IMR-90 (cell line): ENCODE measurements at regions not wholly inside any gene's neighbourhood (a gene's known extent, or its start where the extent isn't known, plus 50 kb on each side); places are given as distances from the start of the nearest gene placed in this dataset.

Experiments used
- ATAC-seq: fragments of 200-7000 bp; cut with Tn5 transposase; 2 replicates; pipeline ENCODE4 v1.9.1; 2020; ENCODE audit warnings: low read depth, mild to moderate bottlenecking, moderate library complexity
- BruUV-seq: library from RNA; stranded (reverse); fragments of 400-500 nt; replicated peaks from 2 replicates; lab custom pipeline; 2021; lab: Mats Ljungman, UMichigan
- CTCF ChIA-PET: fragments of 300-600 bp; formaldehyde crosslinking; extraction: SDS; loops from one replicate; lab custom pipeline; 2021; ENCODE audit warnings: antibody characterized with exemption; lab: Yijun Ruan, JAX
- POLR2A ChIA-PET: fragments of 300-600 bp; sonication (Branson Sonifier 250); formaldehyde crosslinking; loops from one replicate; lab custom pipeline; 2022; ENCODE audit warnings: antibody characterized with exemption; ENCODE audit not compliant: unreplicated experiment; lab: Charles Lee
- DNase-seq: peaks from one replicate; pipeline ENCODE4 v3.0.0; 2013
- H2AFZ ChIP-seq: replicated peaks from 2 replicates; pipeline ENCODE3; 2013; ENCODE audit warnings: low read length, mild to moderate bottlenecking; ENCODE audit not compliant: poor library complexity
- H2AK5ac ChIP-seq: 2 replicates; pipeline ENCODE4 v1.6.1; 2013; ENCODE audit warnings: low read depth, low read length, inconsistent platforms
- H2AK9ac ChIP-seq: replicated peaks from 2 replicates; pipeline ENCODE3; 2013; ENCODE audit warnings: mild to moderate bottlenecking, low read depth, low read length, moderate library complexity; ENCODE audit not compliant: poor library complexity
- H2BK120ac ChIP-seq: 2 replicates; pipeline ENCODE4 v1.6.1; 2013; ENCODE audit warnings: low read depth, low read length, inconsistent platforms
- H2BK15ac ChIP-seq: 3 replicates; pipeline ENCODE4 v1.6.1; 2013; ENCODE audit warnings: low read depth, low read length, inconsistent platforms
- H2BK20ac ChIP-seq: 2 replicates; pipeline ENCODE4 v1.6.1; 2013; ENCODE audit warnings: low read depth, mild to moderate bottlenecking, inconsistent platforms, low read length, moderate library complexity
- H2BK5ac ChIP-seq: 2 replicates; pipeline ENCODE4 v1.6.1; 2013; ENCODE audit warnings: mild to moderate bottlenecking, low read depth, low read length, inconsistent platforms; ENCODE audit not compliant: poor library complexity, severe bottlenecking
- H3K14ac ChIP-seq: replicated peaks from 2 replicates; pipeline ENCODE4 v1.6.1; 2013; ENCODE audit warnings: low read depth, low read length, inconsistent platforms
- H3K18ac ChIP-seq: 2 replicates; pipeline ENCODE4 v1.6.1; 2013; ENCODE audit warnings: low read depth, low read length, control low read depth
- H3K23ac ChIP-seq: 2 replicates; pipeline ENCODE4 v1.6.1; 2013; ENCODE audit warnings: low read depth, low read length, inconsistent platforms
- H3K27ac ChIP-seq: 2 replicates; pipeline ENCODE4 v1.5.1; 2013; ENCODE audit warnings: mild to moderate bottlenecking, control low read depth, low read length; ENCODE audit not compliant: insufficient read depth
- H3K27me3 ChIP-seq: 2 replicates; pipeline ENCODE4 v1.6.1; 2013; ENCODE audit warnings: low read length; ENCODE audit not compliant: control insufficient read depth, insufficient read depth
- H3K36me3 ChIP-seq: 2 replicates; pipeline ENCODE4 v1.6.1; 2013; ENCODE audit warnings: low read length, mixed read lengths; ENCODE audit not compliant: control insufficient read depth, insufficient read depth
- H3K4ac ChIP-seq: 2 replicates; pipeline ENCODE4 v1.6.1; 2013; ENCODE audit warnings: low read depth, low read length, inconsistent platforms
- H3K4me1 ChIP-seq: 2 replicates; pipeline ENCODE4 v1.6.1; 2013; ENCODE audit warnings: low read length, mixed read lengths; ENCODE audit not compliant: control insufficient read depth, insufficient read depth
- H3K4me2 ChIP-seq: 2 replicates; pipeline ENCODE4 v1.6.1; 2013; ENCODE audit warnings: low read depth, mild to moderate bottlenecking, control low read depth, low read length, moderate library complexity
- H3K4me3 ChIP-seq: 2 replicates; pipeline ENCODE4 v1.5.1; 2013; ENCODE audit warnings: low read depth, mild to moderate bottlenecking, control low read depth, low read length, moderate library complexity; ENCODE audit not compliant: insufficient read depth
- H3K56ac ChIP-seq: 2 replicates; pipeline ENCODE4 v1.6.1; 2013; ENCODE audit warnings: low read length, inconsistent platforms; ENCODE audit not compliant: insufficient read depth; ENCODE audit errors: extremely low read depth
- H3K79me1 ChIP-seq, 2 experiments: 2 replicates each; pipeline ENCODE4 v1.6.1; 2013; ENCODE audit warnings: low read length in 2 of 2, inconsistent platforms in 1 of 2, low read depth in 1 of 2
- H3K9ac ChIP-seq: 2 replicates; pipeline ENCODE4 v1.6.1; 2013; ENCODE audit warnings: low read depth, low read length, control low read depth
- H3K9me1 ChIP-seq: 2 replicates; pipeline ENCODE4 v1.6.1; 2013; ENCODE audit warnings: low read length, inconsistent platforms; ENCODE audit not compliant: insufficient read depth
- H3K9me3 ChIP-seq: 2 replicates; pipeline ENCODE4 v1.6.1; 2013; ENCODE audit warnings: low read length; ENCODE audit not compliant: control insufficient read depth, insufficient read depth
- H4K20me1 ChIP-seq: 2 replicates; pipeline ENCODE4 v1.6.1; 2013; ENCODE audit warnings: low read length, inconsistent platforms; ENCODE audit not compliant: insufficient read depth
- H4K5ac ChIP-seq: 2 replicates; pipeline ENCODE4 v1.6.1; 2013; ENCODE audit warnings: mild to moderate bottlenecking, low read depth, low read length, control low read depth
- H4K8ac ChIP-seq, 2 experiments: 2 replicates each; pipeline ENCODE4 v1.6.1; 2013; ENCODE audit warnings: low read depth in 2 of 2, low read length in 2 of 2, control low read depth in 1 of 2, inconsistent platforms in 1 of 2
- H4K91ac ChIP-seq: 2 replicates; pipeline ENCODE4 v1.6.1; 2013; ENCODE audit warnings: low read depth, low read length, inconsistent platforms; ENCODE audit not compliant: insufficient read depth
- CEBPB ChIP-seq: IDR thresholded peaks from 2 replicates; pipeline ENCODE4 v1.6.1; 2012; ENCODE audit warnings: low read depth, low read length, improper control_type of control experiment
- CHD1 ChIP-seq: IDR thresholded peaks from 2 replicates; pipeline ENCODE4 v1.6.1; 2012; ENCODE audit warnings: low read depth, low read length, improper control_type of control experiment
- MAZ ChIP-seq: IDR thresholded peaks from 2 replicates; pipeline ENCODE4 v1.6.1; 2012; ENCODE audit warnings: low read depth, mild to moderate bottlenecking, low read length, improper control_type of control experiment, moderate library complexity, borderline replicate concordance
- NFE2L2 ChIP-seq: fragments of 150-350 bp; IDR thresholded peaks from 2 replicates; pipeline ENCODE4 v1.6.1; 2016; ENCODE audit warnings: low read depth, mild to moderate bottlenecking, low read length
- POLR2A ChIP-seq: IDR thresholded peaks from 2 replicates; pipeline ENCODE4 v1.6.1; 2012; ENCODE audit warnings: mild to moderate bottlenecking, low read depth, low read length
- RAD21 ChIP-seq: IDR thresholded peaks from 2 replicates; pipeline ENCODE4 v1.6.1; 2012; ENCODE audit warnings: low read length, improper control_type of control experiment
- RCOR1 ChIP-seq: IDR thresholded peaks from 2 replicates; pipeline ENCODE4 v1.6.1; 2012; ENCODE audit warnings: mild to moderate bottlenecking, low read length, improper control_type of control experiment; ENCODE audit not compliant: insufficient replicate concordance
- USF2 ChIP-seq: fragments of 150-350 bp; IDR thresholded peaks from 2 replicates; pipeline ENCODE4 v1.6.1; 2017; ENCODE audit warnings: mild to moderate bottlenecking, antibody characterized with exemption, low read length, low read depth
- WGBS, 2 experiments: methylation state at CpG; one replicate each; pipeline versions ENCODE4 v1.1.5 to v1.1.7; 2013; ENCODE audit warnings: missing lambda C conversion rate in 2 of 2; ENCODE audit not compliant: insufficient read length in 1 of 2; ENCODE audit errors: extremely low coverage in 2 of 2; 5-methylcytosine and 5-hydroxymethylcytosine counted together
- dilution Hi-C: fragments of 300-500 bp; cut with HindIII; formaldehyde crosslinking; loops from one replicate; pipeline ENCODE4 v1.14.3; 2018; ENCODE audit warnings: low sequenced_read_pairs; ENCODE audit not compliant: unreplicated experiment
- in situ Hi-C: fragments of 300-500 bp; cut with MboI; formaldehyde crosslinking; loops from 3 replicates; pipeline ENCODE4 v1.14.3; 2019; ENCODE audit warnings: low sequenced_read_pairs, inconsistent platforms, mixed read lengths
- intact Hi-C: fragments of 100-400 bp; cut with micrococcal nuclease; formaldehyde crosslinking; loops from 2 replicates; pipeline ENCODE4 v1.10.0; 2022
- TF ChIP-seq, protein P1 (sequence below): conservative IDR thresholded peaks from 2 replicates; pipeline ENCODE4 v1.5.1; 2012; ENCODE audit warnings: mild to moderate bottlenecking, low read depth, low read length, improper control_type of control experiment

DNA sequence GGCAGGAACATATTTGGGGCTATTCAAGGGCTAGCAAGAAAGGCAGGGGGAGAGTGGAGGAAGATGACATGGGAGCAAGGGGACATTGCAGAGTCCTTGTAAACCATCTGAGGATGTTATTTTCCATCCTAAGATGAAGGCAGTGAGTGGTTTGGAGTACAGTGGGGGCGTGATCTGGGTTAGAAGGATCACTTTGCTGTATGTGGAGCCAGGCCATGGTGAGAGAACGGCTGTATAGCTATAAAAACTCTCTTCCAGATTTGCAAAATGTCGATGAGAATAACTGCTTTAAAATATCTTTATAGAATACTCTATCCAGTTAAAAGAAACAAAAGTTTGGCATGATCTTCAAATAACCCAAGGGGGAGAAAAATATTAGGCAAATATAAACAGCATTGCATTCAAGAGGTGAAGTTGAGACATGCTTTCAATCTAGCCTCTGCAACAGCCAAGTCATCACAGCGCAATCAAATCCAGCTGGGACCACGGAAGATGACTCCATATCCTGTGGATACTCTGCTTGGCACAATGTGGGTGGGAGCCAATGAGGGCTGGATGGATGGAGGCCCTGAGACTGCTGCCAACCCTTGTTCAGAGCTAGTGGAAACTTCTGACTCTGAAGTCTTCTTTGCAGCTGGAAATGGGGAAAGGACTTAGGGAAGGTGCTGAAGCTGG is 111.5 kb upstream of the BASP1 start:
- in situ Hi-C loops (no loop called here), intact Hi-C loops (no loop called here), dilution Hi-C loops (no loop called here)
- Histone ChIP-seq H3K9me1 (peaks cover 5% of the 10 kb centered on the region), H3K9me3 (no peaks in the 10 kb centered on the region), H3K23ac (peak overlapping the region; percentile 74; the same call in 1 of the 2 replicates), H2AFZ (peak overlapping the region; percentile 83), H4K8ac (peak overlapping the region; percentile 60 to 70), H3K9ac (no peak overlapping the region), H2AK9ac (peak overlapping the region; percentile 81), H3K27me3 (no peaks in the 10 kb centered on the region), H4K20me1 (no peaks in the 10 kb centered on the region), H2BK120ac (peak overlapping the region; percentile 86), H3K4me1 (peaks cover 5% of the 10 kb centered on the region), H4K91ac (peak overlapping the region; percentile 27; the same call in 1 of the 2 replicates), H3K4me3 (no peak overlapping the region), H3K79me1 (peaks cover 0 to 5% of the 10 kb centered on the region in 2 experiments; a peak in 1 of 4 replicates), H3K14ac (peak overlapping the region; percentile 69; the same call in 1 of the 2 replicates), H2BK20ac (peak overlapping the region; percentile 71; the same call in 1 of the 2 replicates), H2BK5ac (peak overlapping the region; percentile 73), H4K5ac (no peak overlapping the region), H2BK15ac (peak overlapping the region; percentile 81; the same call in 2 of the 3 replicates), H3K56ac (no peak overlapping the region), H2AK5ac (peak overlapping the region; percentile 90), H3K27ac (peak overlapping the region; percentile 46), H3K4me2 (no peak overlapping the region), H3K4ac (peak overlapping the region; percentile 81), H3K18ac (peak overlapping the region; percentile 5), H3K36me3 (no peaks in the 10 kb centered on the region)
- ChIA-PET CTCF (interaction anchor here (0.8 to 1.0 kb wide), 2 partner anchors 9 to 22 kb away, joined by 3 read pairs; no protein-coding TSS in a partner anchor), POLR2A (interaction anchor here (0.6 kb wide), 1 partner anchor 220 kb away, joined by 3 read pairs; no protein-coding TSS in a partner anchor)
- no peak for TF ChIP-seq RAD21
- peak; percentile 70 for TF ChIP-seq CEBPB
- TF ChIP-seq POLR2A, result no peak
- no peak for TF ChIP-seq MAZ
- TF ChIP-seq CHD1, result no peak
- TF ChIP-seq RCOR1, result no peak
- TF ChIP-seq NFE2L2, result peak; percentile 47; the same call in 1 of the 2 replicates
- TF ChIP-seq, protein P1, sequence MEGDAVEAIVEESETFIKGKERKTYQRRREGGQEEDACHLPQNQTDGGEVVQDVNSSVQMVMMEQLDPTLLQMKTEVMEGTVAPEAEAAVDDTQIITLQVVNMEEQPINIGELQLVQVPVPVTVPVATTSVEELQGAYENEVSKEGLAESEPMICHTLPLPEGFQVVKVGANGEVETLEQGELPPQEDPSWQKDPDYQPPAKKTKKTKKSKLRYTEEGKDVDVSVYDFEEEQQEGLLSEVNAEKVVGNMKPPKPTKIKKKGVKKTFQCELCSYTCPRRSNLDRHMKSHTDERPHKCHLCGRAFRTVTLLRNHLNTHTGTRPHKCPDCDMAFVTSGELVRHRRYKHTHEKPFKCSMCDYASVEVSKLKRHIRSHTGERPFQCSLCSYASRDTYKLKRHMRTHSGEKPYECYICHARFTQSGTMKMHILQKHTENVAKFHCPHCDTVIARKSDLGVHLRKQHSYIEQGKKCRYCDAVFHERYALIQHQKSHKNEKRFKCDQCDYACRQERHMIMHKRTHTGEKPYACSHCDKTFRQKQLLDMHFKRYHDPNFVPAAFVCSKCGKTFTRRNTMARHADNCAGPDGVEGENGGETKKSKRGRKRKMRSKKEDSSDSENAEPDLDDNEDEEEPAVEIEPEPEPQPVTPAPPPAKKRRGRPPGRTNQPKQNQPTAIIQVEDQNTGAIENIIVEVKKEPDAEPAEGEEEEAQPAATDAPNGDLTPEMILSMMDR, result no peak
- TF ChIP-seq USF2, result no peak
- BruUV-seq, result no TSS peak
- peak; percentile 84 for DNase-seq
- no CpG with 5 or more reads among the region's 5 CpGs for WGBS, 2 experiments
- peak; percentile 94 for ATAC-seq
